DND-41 (cell line): ENCODE measurements at regions not wholly inside any gene's neighbourhood (a gene's known extent, or its start where the extent isn't known, plus 50 kb on each side); places are given as distances from the start of the nearest gene placed in this dataset.

Experiments used
- CTCF ChIP-seq: IDR thresholded peaks from 2 replicates; pipeline ENCODE4 v1.5.1; 2012; ENCODE audit warnings: borderline replicate concordance, low read length, moderate library complexity, mild to moderate bottlenecking; ENCODE audit not compliant: poor library complexity, severe bottlenecking; ENCODE audit errors: extremely low read depth
- EZH2 ChIP-seq: IDR thresholded peaks from 3 replicates; pipeline ENCODE4 v1.6.1; 2012; ENCODE audit warnings: borderline replicate concordance, low read depth, mild to moderate bottlenecking, moderate library complexity, low read length, inconsistent platforms; ENCODE audit not compliant: severe bottlenecking

DNA sequence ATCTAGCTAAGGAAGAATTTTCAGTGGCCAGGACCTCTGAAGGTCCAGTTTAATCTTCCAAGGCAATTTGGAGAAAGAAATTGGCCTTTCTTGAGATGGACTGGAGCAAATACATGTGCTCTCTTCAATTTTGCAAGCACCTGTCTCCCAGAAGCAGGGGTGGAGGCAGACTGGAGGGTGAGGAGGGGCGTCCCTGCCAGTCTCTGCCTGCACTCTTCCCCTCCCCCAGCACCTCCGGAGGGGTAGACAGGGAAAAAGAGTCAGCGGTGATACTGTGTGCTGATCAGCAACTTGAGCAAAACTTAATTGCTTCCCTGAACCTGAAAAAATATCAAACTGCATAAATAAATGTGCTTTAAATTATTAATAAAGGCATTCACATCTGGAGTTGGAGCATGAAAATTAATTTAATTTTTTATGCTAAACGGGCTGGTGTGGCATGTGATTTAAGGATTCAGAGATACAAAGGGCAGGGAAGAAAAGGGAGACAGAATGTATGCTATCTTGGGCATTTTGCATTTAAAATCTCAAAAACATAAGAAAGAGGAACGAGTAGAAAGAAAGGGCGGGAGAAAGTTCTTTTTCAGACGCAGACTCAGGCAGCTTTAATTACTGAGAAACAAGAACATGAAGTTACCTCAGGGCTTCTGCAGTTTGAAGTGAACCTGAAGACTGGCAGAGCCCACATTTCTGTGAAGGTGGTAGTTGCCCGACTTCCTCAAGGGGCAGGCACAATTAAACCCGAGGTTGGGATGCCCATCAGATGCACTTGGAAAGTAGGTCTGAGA, 319.7 kb downstream of the UACA start:
- TF ChIP-seq CTCF (no peak), EZH2 (no peak)
